ENCODE measurements at regions not wholly inside any gene's neighbourhood (a gene's known extent, or its start where the extent isn't known, plus 50 kb on each side); places are given as distances from the start of the nearest gene placed in this dataset.

DNA sequence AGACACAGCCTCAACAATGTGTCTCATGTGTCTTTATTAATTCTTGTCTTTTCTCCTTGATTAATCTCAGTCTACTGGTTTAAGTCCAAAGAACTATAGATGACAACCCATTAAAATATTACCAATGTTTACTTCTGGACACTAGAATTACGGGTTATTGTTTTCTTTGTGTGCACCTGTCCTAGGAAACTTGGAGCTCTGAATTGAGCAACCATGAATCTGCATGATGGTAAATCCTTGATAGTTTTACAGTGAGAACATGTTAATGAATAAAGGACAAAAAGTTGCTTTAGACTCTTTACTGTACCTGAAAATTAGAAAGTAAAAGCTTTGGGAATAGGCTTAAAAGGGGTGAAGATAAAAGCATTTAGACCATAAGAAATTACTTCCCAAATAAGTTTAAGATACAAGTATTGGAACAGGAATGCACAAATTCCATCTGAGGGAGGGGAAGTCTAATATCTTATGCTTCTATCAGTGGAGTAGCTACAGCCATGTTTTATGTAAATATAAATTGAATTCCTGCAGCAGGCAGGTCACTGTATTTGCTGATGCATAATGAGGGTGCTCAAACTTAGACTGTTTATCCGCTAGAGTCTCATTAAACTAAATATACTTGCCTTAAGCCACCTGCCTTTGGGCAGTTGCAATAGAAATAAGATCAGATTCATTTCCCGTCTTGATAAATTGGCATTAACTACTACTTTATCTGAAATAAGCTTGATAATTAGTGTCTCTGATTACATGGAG is 603.7 kb upstream of the GCFC2 start:
- TF ChIP-seq FOXA1 (IDR thresholded peaks at IDR 0.05) (no peak), ARNT (IDR thresholded peaks at IDR 0.05) (no peak), FOXK2 (IDR thresholded peaks at IDR 0.05) (no peak), ELF4 (IDR thresholded peaks at IDR 0.05) (no peak), NFRKB (IDR thresholded peaks at IDR 0.05) (no peak), CTBP1 (IDR thresholded peaks at IDR 0.05; ENCODE audit: borderline replicate concordance) (no peak), BHLHE40 (IDR thresholded peaks at IDR 0.05; ENCODE audit: borderline replicate concordance) (no peak), HDGF (IDR thresholded peaks at IDR 0.05; ENCODE audit: borderline replicate concordance) (no peak), ZNF384 (IDR thresholded peaks at IDR 0.05) (no peak), TARDBP (IDR thresholded peaks at IDR 0.05) (no peak), SUZ12 (IDR thresholded peaks at IDR 0.05) (no peak), L3MBTL2 (conservative IDR thresholded peaks at IDR 0.05) (no peak), LEF1 (IDR thresholded peaks at IDR 0.05; ENCODE audit: borderline replicate concordance) (no peak), FOXM1 (IDR thresholded peaks at IDR 0.05; ENCODE audit: borderline replicate concordance) (no peak), SP1 (IDR thresholded peaks at IDR 0.05) (no peak)
- TF ChIP-seq, protein P1, sequence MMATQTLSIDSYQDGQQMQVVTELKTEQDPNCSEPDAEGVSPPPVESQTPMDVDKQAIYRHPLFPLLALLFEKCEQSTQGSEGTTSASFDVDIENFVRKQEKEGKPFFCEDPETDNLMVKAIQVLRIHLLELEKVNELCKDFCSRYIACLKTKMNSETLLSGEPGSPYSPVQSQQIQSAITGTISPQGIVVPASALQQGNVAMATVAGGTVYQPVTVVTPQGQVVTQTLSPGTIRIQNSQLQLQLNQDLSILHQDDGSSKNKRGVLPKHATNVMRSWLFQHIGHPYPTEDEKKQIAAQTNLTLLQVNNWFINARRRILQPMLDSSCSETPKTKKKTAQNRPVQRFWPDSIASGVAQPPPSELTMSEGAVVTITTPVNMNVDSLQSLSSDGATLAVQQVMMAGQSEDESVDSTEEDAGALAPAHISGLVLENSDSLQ (IDR thresholded peaks at IDR 0.05) = no peak
- POLR2A ChIA-PET = no interaction called here
- no peak for DNase-seq (ENCODE audit: extremely low spot score)
- CTCF ChIA-PET = no interaction called here

DNA sequence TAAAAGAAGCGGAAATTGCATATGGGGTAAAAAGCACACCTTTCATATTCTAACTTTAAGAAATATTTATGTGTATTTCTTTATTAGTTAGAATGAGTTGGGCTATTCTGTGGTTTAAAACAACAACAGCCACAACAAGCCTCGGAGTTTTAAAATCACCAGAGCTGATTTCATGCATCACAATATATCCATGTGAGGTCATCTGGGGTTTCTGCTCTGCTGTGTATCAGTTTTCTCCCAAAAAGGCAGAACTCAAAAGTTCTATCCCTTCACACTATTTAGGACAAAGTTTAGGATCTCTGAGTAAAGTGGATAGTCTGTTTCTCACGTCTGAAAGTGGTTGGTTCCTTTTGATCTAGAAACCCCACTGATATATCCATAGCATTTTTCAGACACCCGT is 601.5 kb upstream of the GCFC2 start:
- POLR2A ChIA-PET = no interaction called here
- no peak for TF ChIP-seq ZNF384 (IDR thresholded peaks at IDR 0.05)
- no peak for TF ChIP-seq SP1 (IDR thresholded peaks at IDR 0.05)
- TF ChIP-seq HDGF (IDR thresholded peaks at IDR 0.05; ENCODE audit: borderline replicate concordance) = no peak
- no peak for TF ChIP-seq NFRKB (IDR thresholded peaks at IDR 0.05)
- no peak for TF ChIP-seq TARDBP (IDR thresholded peaks at IDR 0.05)
- TF ChIP-seq, protein P1 (IDR thresholded peaks at IDR 0.05) = no peak
- no peak for TF ChIP-seq LEF1 (IDR thresholded peaks at IDR 0.05; ENCODE audit: borderline replicate concordance)
- TF ChIP-seq BHLHE40 (IDR thresholded peaks at IDR 0.05; ENCODE audit: borderline replicate concordance) = no peak
- TF ChIP-seq CTBP1 (IDR thresholded peaks at IDR 0.05; ENCODE audit: borderline replicate concordance) = no peak
- TF ChIP-seq ELF4 (IDR thresholded peaks at IDR 0.05) = no peak
- no peak for TF ChIP-seq L3MBTL2 (conservative IDR thresholded peaks at IDR 0.05)
- TF ChIP-seq ARNT (IDR thresholded peaks at IDR 0.05) = no peak
- TF ChIP-seq SUZ12 (IDR thresholded peaks at IDR 0.05) = no peak
- TF ChIP-seq FOXA1 (IDR thresholded peaks at IDR 0.05) = no peak
- TF ChIP-seq FOXM1 (IDR thresholded peaks at IDR 0.05; ENCODE audit: borderline replicate concordance) = no peak
- no peak for TF ChIP-seq FOXK2 (IDR thresholded peaks at IDR 0.05)
- no peak for DNase-seq (ENCODE audit: extremely low spot score)
- CTCF ChIA-PET = no interaction called here

DNA sequence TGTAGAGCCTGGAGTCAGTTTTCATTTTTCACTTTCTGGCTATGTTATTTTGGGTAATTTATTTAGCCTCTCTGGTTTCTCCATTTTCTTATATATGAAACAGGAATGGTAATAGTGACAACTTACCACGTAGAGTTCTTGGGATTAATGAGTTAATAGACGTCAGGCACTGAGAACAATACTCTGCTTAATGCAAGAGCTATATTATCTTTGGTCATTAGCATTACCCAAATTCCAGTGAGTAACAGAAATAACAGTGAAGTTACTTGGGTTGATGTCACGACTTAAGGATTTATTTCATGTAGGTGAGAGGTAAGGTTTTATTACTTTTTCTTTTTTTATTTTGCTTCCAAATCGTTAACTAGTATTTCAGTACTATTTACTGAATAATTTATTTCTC is 601.0 kb upstream of the GCFC2 start:
- no peak for DNase-seq (ENCODE audit: extremely low spot score)
- TF ChIP-seq CTBP1 (IDR thresholded peaks at IDR 0.05; ENCODE audit: borderline replicate concordance) (no peak), BHLHE40 (IDR thresholded peaks at IDR 0.05; ENCODE audit: borderline replicate concordance) (no peak), FOXM1 (IDR thresholded peaks at IDR 0.05; ENCODE audit: borderline replicate concordance) (no peak), LEF1 (IDR thresholded peaks at IDR 0.05; ENCODE audit: borderline replicate concordance) (no peak), ZNF384 (IDR thresholded peaks at IDR 0.05) (no peak), HDGF (IDR thresholded peaks at IDR 0.05; ENCODE audit: borderline replicate concordance) (no peak), SUZ12 (IDR thresholded peaks at IDR 0.05) (no peak), TARDBP (IDR thresholded peaks at IDR 0.05) (no peak), NFRKB (IDR thresholded peaks at IDR 0.05) (no peak), FOXK2 (IDR thresholded peaks at IDR 0.05) (no peak), L3MBTL2 (conservative IDR thresholded peaks at IDR 0.05) (no peak), ELF4 (IDR thresholded peaks at IDR 0.05) (no peak), ARNT (IDR thresholded peaks at IDR 0.05) (no peak), FOXA1 (IDR thresholded peaks at IDR 0.05) (no peak)
- TF ChIP-seq, protein P1 (IDR thresholded peaks at IDR 0.05) = no peak
- CTCF ChIA-PET = no interaction called here
- POLR2A ChIA-PET = no interaction called here

DNA sequence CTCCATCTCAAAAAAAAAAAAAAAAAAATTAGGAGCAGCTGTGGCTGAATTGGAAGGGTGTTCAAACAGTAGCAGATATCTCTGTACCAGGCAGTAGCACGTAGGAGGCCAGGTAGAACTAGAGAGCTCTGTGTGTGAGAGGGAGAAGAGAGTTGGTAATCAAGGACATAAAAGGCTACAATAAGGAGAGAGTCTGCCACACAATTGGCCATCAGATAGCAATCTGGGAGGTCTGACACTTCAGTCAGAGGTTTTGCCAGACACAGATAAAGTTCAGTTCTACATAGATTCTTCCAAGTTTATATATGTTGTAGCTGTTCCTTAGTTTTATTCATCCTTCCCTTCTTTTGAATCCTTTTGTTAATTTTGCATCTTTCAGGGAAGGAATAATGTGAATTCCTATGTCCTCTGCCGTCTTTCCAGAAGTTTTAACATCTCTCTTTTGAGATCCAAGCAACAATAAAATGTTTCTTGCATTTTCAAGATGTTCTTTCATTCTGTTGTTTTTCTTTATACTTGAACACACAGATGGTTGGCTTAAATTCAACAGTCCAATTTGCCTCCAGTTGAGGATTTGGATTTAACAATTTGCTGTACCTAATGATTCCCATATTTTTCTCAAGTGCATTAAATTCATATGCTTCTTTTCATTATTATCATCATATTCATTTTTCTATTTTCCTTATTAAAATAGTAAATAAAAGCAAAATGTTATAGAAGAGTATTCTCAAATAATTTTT is 600.3 kb upstream of the GCFC2 start:
- TF ChIP-seq CTBP1 (IDR thresholded peaks at IDR 0.05; ENCODE audit: borderline replicate concordance) = no peak
- no peak for TF ChIP-seq ZNF384 (IDR thresholded peaks at IDR 0.05)
- no peak for TF ChIP-seq SP1 (IDR thresholded peaks at IDR 0.05)
- no peak for TF ChIP-seq FOXA1 (IDR thresholded peaks at IDR 0.05)
- TF ChIP-seq HDGF (IDR thresholded peaks at IDR 0.05; ENCODE audit: borderline replicate concordance) = no peak
- TF ChIP-seq ARNT (IDR thresholded peaks at IDR 0.05) = no peak
- no peak for TF ChIP-seq TARDBP (IDR thresholded peaks at IDR 0.05)
- TF ChIP-seq L3MBTL2 (conservative IDR thresholded peaks at IDR 0.05) = no peak
- no peak for TF ChIP-seq FOXM1 (IDR thresholded peaks at IDR 0.05; ENCODE audit: borderline replicate concordance)
- TF ChIP-seq NFRKB (IDR thresholded peaks at IDR 0.05) = no peak
- TF ChIP-seq BHLHE40 (IDR thresholded peaks at IDR 0.05; ENCODE audit: borderline replicate concordance) = no peak
- no peak for TF ChIP-seq ELF4 (IDR thresholded peaks at IDR 0.05)
- TF ChIP-seq, protein P1 (IDR thresholded peaks at IDR 0.05) = no peak
- TF ChIP-seq FOXK2 (IDR thresholded peaks at IDR 0.05) = no peak
- DNase-seq (ENCODE audit: extremely low spot score) = no peak
- CTCF ChIA-PET = no interaction called here
- POLR2A ChIA-PET = no interaction called here
